NCI-H1092 (cell line): ENCODE measurements at regions not wholly inside any gene's neighbourhood (a gene's known extent, or its start where the extent isn't known, plus 50 kb on each side); places are given as distances from the start of the nearest gene placed in this dataset.
"Not testable (repeated sequence)": the region's sequence is repeated elsewhere in the genome, so short reads cannot be mapped to it uniquely, and the experiment has no call there.

Experiments
- DNase-seq: peaks from one replicate; lab custom pipeline; 2025; lab: John Stamatoyannopoulos, UW

DNA sequence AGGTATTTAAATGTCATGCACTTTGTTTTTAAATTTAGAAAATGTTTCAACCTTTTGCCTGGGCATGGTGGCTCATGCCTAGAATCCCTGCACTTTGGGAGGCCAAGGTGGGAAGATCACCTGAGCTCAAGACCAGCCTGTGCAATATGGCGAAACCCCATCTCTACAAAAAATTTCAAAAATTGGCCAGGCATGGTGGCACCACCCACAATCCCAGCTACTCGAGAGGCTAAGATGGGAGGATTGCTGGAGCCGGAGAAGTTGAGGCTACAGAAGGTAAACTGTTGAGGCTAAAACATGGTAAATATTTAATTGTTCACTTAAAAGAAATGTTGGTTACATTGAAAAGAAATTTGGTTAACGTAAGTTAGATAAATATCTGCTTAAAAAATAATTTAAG, 108.4 kb upstream of the IGLL5 start:
- DNase-seq = no peak

DNA sequence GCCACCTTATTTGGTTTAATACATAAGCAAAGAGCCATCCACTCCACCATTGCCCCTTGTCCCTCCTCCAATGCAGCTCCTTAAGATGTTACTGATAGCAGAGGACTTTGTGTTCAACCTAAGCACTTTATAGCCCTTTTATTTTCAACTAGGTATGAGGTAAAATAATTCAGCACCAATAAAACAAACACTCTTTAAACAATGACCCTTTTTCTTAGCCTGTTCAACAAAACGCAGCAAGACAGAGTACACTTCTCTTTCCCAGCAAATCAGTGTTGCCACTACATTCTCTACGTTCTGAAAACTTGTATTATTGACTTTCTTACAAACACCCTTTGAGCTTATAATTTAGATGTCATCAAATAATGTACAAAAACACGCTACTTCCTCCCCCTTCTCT, 104.0 kb upstream of the IGLL5 start:
- DNase-seq = no peak

- DNase-seq = no peak
Measured at GRCh38 chr22:22784249-22785039, 103.2 kb upstream of the IGLL5 start.

GRCh38 chr22:22785316-22786065, 102.1 kb upstream of the IGLL5 start:
- DNase-seq = no peak

GRCh38 chr22:22786301-22787115, 101.1 kb upstream of the IGLL5 start:
- DNase-seq = peak; percentile 4

DNA sequence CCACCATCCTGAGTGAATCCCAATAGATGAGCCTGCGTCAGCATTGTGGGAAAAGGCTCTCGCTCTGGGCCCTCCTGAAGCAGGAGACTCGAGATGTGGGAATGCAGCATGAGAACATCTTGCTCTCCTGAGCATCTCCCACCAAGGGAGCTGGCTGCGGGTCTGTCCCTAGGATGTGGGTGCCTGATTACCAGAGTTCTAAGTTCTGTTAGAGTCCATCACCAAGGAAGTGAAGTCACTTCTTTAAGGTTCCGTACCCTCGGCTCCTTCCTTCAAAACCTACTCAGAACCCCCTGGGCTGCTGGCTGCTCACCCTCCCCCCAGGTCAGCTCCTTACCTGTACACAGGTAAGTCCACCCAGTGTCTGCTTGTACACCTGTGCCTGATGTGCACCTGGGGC, 100.5 kb upstream of the IGLL5 start:
- DNase-seq = no peak

- DNase-seq = no peak
Measured at GRCh38 chr22:22787786-22788459, 99.7 kb upstream of the IGLL5 start.

DNA sequence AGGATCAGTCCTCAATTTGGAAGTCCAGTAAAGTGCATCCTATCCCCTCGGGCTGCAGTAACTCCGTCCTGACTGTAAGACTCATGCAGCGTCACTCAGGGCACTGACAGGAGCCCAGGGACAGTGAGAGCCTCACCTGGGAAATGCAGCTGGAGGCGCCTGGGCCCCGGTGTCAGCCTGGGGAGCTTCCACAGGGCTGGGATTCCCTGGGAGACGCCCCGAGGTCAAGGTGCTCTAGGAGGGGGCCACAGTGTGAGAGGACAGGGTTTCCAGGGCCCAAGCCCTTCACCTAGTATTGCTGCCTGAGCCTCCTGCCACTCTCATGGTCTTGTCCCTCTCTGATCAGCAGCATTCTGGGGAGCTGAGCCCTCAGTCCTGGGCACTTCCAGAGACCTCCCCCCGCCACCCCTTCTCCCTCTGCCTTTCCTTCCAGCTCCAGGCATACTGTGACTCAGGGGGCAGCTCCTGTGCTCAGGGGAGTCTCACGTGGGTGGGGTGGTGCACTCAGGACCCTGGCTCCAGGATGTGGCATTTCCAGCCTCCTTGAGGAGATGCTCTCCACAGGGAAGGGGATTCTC, 99.1 kb upstream of the IGLL5 start:
- DNase-seq = no peak

DNA sequence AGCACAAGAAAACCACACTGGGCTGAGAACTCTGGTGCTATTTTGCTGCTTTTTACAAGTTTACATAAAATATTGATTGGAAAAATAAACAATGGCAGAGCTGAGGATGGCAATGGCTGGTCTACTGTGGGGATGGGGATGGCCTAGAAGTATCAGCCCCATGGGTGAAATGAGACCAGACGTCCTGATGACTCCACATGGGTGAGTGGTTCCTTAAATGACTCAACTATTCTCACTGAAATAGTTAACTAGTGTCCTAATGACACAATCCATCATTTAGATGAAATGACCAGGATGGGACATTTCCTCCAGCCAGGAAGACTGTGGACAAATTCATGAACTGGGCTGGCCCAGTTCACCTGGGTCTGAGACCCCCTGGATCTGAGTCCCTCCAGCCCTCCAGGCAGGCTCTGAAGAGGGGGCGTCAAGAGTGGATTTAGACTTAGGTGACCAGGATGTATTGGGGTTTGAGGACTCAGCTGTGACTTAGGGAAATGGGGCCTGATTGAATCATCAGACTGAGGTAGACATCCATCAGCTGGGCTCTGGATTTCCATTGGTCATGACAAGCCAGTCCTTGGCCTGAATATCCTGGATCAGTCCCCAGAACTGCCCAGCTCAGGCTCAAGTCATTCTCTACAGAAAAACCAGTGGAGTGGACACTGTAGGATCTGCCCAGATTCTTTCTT, 98.2 kb upstream of the IGLL5 start:
- no peak for DNase-seq

DNA sequence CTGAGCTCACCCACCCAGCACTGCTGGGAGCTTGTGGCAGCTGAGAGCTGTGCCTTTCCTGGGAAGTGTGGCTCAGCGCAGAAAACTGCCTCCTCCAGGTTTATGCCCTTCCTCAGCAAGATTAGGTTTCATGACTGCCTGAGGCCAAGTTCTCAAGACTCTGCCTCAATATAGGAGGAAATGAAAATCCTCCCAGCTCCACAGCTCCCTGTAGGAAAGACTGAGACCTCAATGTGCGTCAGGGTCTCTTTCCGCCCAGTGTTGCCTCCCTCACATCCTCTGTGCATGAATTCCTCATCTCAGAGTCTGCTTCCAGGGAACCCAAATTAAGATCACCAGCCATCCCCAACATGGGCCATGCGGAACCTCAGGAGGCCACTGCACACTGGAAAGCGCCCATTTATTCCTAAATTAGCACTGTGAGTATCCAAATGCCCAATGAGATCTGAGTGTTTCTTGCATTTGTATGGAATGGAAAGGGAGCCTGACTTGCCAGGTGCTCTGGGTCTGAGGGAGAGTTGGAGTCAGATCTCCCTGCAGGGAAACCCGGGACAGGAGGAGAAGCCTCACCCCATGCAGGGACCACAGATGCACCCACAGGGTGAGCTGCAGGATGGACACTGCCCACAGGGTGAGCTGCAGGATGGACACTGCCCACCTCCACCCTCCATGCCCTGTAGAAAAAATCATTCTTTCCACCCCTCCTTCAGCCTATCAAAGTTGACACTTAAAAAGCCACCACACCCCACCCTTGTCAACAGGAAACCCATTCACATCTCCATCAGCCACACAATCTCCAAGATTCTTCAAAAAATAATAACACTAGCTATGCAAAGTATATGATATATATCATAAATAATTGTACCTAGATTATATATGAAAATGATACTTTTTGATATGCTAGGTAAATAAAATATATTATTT, 97.4 kb upstream of the IGLL5 start:
- no peak for DNase-seq

GRCh38 chr22:22791438-22792181, 96.0 kb upstream of the IGLL5 start:
- no peak for DNase-seq

DNA sequence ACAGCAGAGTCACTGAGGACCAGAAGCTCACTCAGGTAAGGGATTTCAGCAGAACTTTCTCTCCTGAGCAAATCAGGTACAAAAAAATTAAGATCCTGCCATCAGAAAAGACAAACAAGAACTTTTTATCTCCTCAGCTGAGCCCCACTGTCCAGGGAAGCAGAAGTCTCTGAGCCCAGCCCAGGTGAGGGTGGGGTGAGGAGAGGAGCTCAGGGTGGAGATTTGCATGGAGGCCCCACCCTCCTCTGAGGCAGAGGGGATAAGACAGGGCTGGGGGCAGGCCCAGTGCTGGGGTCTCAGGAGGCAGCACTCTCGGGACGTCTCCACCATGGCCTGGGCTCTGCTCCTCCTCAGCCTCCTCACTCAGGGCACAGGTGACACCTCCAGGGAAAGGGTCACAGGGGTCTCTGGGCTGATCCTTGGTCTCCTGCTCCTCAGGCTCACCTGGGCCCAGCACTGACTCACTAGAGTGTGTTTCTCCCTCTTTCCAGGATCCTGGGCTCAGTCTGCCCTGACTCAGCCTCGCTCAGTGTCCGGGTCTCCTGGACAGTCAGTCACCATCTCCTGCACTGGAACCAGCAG, 95.3 kb upstream of the IGLL5 start:
- not testable (repeated sequence) for DNase-seq

DNA sequence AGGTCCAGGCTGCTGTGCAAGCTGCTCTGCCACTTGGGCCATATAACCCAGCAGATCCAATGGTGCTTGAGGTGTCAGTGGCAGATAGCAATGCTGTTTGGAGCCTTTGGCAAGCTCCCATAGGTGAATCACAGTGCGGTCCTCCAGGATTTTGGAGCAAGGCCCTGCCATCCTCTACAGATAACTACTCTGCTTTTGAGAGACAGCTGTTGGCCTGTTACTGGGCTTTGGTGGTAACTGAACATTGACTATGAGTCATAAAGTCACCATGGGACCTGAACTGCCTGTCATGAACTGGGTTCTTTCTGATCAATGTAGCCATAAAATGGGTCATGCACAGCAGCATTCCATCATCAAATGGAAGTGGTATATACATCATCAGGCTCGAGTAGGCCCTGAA, 92.0 kb upstream of the IGLL5 start:
- DNase-seq = not testable (repeated sequence)

DNA sequence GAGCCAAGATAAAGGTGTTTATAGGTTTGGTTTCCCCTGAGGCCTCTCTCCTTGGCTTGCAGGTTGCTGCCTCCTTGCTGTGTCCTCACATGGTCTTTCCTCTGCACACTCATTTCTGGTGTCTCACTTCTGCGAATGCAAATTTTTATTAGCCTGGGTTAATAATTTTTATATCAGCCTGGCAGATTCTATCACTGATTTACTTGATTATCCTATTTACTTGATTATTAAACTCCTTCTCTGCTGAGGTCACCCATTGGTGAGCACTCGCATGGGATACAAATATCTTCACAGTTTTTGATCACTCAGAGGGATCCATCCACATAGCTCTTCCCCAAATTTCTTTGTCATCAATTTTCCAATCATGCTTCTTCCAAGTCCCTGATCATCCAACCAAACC, 90.9 kb upstream of the IGLL5 start:
- DNase-seq = no peak

- no peak for DNase-seq
Measured at GRCh38 chr22:22798232-22798616, 89.4 kb upstream of the IGLL5 start.

GRCh38 chr22:22798716-22799115, 88.9 kb upstream of the IGLL5 start:
- no peak for DNase-seq

DNA sequence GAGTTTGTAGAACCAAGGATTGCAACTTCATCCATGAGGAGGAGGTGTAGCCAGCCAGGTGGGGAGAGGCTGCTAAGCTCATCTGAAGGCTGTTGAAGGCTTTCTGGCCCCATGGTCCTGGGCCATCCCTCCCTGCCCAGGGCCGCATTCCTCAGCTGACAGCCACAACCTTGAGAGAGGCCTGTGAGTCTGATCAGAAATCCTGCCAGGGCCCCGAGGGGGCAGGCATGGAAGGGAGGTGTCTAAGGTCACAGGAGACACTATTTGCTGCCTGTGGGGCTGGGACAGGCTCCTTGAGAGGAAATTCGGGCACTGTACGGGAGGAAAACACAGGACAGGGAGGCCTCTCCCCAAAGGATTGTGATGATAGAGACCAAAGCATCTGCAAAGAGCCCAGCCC, 88.1 kb upstream of the IGLL5 start:
- DNase-seq = no peak

DNA sequence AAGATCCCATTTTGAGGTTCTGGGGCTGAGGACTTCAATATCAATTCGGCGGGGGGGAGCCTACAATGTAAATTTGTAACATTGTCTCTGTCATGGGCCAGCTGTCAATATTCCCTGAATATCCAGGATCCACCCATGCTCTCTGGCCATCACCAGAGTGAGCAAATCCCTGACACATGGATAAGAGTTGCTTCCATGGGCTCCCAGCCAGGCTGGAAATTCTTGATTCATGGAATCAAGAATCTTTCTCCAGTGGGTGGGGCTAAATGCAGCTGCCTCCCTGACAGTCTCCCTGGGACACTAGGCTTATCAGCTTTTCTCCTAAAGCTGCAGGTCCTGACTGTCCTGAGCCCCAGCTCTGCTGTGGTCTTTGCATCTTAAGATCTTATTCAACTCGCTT, 86.9 kb upstream of the IGLL5 start:
- DNase-seq = no peak
